Upper lobe of right lung (tissue), 1 donor: ENCODE measurements at regions not wholly inside any gene's neighbourhood (a gene's known extent, or its start where the extent isn't known, plus 50 kb on each side); places are given as distances from the start of the nearest gene placed in this dataset.

ENCODE experiments used
- ATAC-seq: fragments of 200-7000 bp; cut with Tn5 transposase; one replicate; pipeline ENCODE4 v1.9.1; 2020; ENCODE audit warnings: mild to moderate bottlenecking, moderate library complexity
- DNase-seq: peaks from one replicate; pipeline ENCODE4 v3.0.0-alpha.2; 2020
- H3K27ac ChIP-seq: fragments of 200-600 bp; one replicate; pipeline ENCODE4 v1.8.0; 2022
- H3K27me3 ChIP-seq: fragments of 200-600 bp; one replicate; pipeline ENCODE4 v1.8.0; 2022; ENCODE audit warnings: mild to moderate bottlenecking
- H3K36me3 ChIP-seq: fragments of 200-600 bp; one replicate; pipeline ENCODE4 v1.8.0; 2022
- H3K4me1 ChIP-seq: fragments of 200-600 bp; one replicate; pipeline ENCODE4 v1.8.0; 2022
- H3K4me3 ChIP-seq: fragments of 200-600 bp; one replicate; pipeline ENCODE4 v1.8.0; 2022; ENCODE audit warnings: mild to moderate bottlenecking
- H3K9me3 ChIP-seq: fragments of 200-600 bp; one replicate; pipeline ENCODE4 v1.8.0; 2022
- intact Hi-C: fragments of 100-400 bp; cut with DNase I; formaldehyde crosslinking; loops from one replicate; pipeline ENCODE4 v1.11.0; 2022
- TF ChIP-seq, protein P1 (sequence below): fragments of 200-600 bp; IDR thresholded peaks from one replicate; pipeline ENCODE4 v1.8.0; 2022; ENCODE audit warnings: antibody characterized with exemption
- donor health status: DM: no; HTN: yes; CAD: no; lungs with severe emphysema.

DNA sequence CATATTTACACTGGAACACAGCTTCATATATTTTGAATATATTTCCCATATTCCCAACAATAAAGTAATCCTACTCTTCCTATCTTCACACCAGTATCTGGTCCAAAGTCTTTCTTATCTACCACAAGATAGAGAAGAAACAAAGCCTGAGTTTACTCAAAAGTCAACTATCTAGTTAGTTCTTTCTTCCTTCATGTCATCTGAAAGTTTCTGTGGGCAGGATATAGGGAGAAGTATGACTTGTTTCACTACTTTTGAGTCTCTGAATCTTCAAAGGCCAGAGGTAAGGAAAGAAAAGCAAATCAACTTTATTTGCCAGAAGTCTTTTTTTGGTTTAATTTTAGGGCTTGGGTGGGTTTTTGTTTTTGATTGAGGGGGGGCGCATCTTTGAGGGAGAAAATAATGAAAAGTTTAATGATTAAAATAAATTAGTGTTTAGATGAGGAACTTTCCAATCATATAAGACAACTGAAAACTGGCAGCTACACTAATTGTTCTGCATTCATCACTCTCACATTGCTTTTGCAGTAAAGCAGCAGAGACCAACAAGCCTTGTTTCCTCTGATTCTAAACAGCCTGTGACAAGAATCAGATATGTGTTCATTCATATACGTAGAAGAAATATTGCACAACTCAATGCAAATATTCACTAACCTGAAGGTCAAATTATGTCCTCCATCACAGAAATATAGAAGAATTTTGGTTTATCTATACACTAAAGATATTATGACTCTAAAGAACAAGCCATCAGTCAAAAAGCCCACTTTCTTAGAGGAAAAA, 421.4 kb downstream of the SHQ1 start:
- Histone ChIP-seq H3K4me1 (peaks cover 16% of the 10 kb centered on the region), H3K4me3 (no peak overlapping the region), H3K27me3 (no peaks in the 10 kb centered on the region), H3K36me3 (no peaks in the 10 kb centered on the region), H3K27ac (no peak overlapping the region), H3K9me3 (peaks cover 6% of the 10 kb centered on the region)
- no peak for DNase-seq
- TF ChIP-seq, protein P1, sequence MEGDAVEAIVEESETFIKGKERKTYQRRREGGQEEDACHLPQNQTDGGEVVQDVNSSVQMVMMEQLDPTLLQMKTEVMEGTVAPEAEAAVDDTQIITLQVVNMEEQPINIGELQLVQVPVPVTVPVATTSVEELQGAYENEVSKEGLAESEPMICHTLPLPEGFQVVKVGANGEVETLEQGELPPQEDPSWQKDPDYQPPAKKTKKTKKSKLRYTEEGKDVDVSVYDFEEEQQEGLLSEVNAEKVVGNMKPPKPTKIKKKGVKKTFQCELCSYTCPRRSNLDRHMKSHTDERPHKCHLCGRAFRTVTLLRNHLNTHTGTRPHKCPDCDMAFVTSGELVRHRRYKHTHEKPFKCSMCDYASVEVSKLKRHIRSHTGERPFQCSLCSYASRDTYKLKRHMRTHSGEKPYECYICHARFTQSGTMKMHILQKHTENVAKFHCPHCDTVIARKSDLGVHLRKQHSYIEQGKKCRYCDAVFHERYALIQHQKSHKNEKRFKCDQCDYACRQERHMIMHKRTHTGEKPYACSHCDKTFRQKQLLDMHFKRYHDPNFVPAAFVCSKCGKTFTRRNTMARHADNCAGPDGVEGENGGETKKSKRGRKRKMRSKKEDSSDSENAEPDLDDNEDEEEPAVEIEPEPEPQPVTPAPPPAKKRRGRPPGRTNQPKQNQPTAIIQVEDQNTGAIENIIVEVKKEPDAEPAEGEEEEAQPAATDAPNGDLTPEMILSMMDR, result no peak
- intact Hi-C loops, result no loop called here
- ATAC-seq, result no peak

DNA sequence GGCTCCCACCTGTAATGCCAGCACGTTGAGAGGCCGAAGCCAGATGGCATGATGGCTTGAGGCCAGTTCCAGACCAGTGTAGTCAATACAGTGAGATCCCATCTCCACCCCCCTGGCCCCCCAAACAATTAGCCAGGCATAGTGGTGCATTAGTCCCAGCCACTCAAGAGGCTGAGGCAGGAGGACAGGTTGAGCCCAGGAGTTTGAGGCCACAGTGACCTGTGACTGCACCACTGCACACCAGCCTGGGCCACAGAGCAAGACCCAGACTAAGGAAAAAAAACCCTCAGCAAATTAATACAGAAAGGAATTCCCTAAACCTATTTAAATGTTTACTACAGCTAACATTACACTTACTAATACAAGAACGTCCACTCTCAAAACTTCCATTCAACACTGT, 424.6 kb downstream of the SHQ1 start:
- H3K27me3 ChIP-seq, result no peaks in the 10 kb centered on the region
- peaks cover 10% of the 10 kb centered on the region for H3K4me1 ChIP-seq
- H3K9me3 ChIP-seq, result peaks cover 7% of the 10 kb centered on the region
- H3K36me3 ChIP-seq, result no peaks in the 10 kb centered on the region
- intact Hi-C loops, result no loop called here
- no peak overlapping the region for H3K4me3 ChIP-seq
- DNase-seq, result no peak
- TF ChIP-seq, protein P1, result no peak
- H3K27ac ChIP-seq, result no peak overlapping the region
- no peak for ATAC-seq

DNA sequence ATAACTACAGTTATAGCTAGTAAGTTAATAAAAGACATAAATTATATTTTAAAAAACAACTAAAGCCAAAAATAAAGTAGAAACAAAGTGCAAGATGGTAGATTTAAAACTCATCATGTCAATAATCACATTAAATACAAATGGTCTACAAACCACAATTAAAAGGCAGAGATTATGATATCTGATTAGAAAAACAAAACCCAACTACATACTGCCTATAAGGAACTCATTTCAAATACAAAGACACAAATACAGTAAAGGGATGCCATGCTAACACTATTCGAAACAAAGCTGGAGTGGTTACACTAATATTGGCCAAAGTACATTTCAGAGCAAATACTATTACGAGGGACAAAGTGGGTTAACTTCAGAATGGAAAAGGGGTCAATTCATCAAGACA, 426.5 kb downstream of the SHQ1 start:
- Histone ChIP-seq H3K4me3 (no peak overlapping the region), H3K27me3 (no peaks in the 10 kb centered on the region), H3K27ac (no peak overlapping the region), H3K36me3 (no peaks in the 10 kb centered on the region), H3K4me1 (peaks cover 5% of the 10 kb centered on the region), H3K9me3 (peaks cover 7% of the 10 kb centered on the region)
- ATAC-seq (no peak), DNase-seq (no peak)
- TF ChIP-seq, protein P1, result no peak
- intact Hi-C loops, result no loop called here

DNA sequence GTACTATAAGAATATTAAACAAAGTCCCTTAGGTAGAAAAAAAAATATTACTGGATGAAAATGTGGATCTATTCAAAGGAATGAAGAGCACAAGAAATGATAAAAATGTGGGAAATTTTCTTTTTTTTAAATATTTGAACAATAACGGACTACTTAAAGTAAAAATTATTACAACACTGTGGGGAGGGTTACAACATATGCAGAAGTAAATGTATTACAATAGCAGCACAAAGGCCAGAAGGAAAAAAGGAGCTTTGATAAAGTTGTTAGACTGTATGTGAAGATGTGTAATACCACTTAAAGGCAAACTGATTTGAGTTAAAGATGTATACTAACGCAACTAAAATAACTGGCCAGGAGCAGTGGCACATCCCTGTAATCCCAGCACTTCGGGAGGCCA, 427.1 kb downstream of the SHQ1 start:
- intact Hi-C loops, result no loop called here
- Histone ChIP-seq H3K36me3 (no peaks in the 10 kb centered on the region), H3K9me3 (peaks cover 7% of the 10 kb centered on the region), H3K4me1 (peaks cover 2% of the 10 kb centered on the region), H3K4me3 (no peak overlapping the region), H3K27me3 (no peaks in the 10 kb centered on the region), H3K27ac (no peak overlapping the region)
- DNase-seq (no peak), ATAC-seq (no peak)
- TF ChIP-seq, protein P1, result no peak

DNA sequence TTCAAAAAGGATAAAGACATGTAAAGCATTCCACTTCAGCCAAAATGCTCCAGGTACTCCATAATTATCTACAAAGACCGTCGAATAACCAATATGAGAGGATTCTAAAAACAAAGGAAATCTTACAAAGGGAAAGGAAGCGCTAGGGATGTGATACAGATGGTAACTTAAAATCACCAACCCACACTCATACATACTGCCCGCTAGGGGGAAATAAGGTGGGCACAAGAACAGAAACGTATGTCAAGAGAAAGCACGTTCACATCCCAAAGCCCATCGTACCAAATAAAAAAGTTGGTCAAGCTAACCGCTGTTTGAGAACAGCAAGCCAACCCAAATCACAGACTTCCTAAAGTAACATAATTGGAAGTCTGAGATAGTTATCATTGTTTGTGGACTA, 429.4 kb downstream of the SHQ1 start:
- Histone ChIP-seq H3K9me3 (peaks cover 7% of the 10 kb centered on the region), H3K4me1 (peaks cover 2% of the 10 kb centered on the region), H3K4me3 (no peak overlapping the region), H3K27ac (no peak overlapping the region), H3K27me3 (no peaks in the 10 kb centered on the region), H3K36me3 (no peaks in the 10 kb centered on the region)
- ATAC-seq (no peak), DNase-seq (no peak)
- TF ChIP-seq, protein P1, result no peak
- intact Hi-C loops, result no loop called here
